Middle frontal gyrus (tissue), 1 donor: ENCODE measurements at regions not wholly inside any gene's neighbourhood (a gene's known extent, or its start where the extent isn't known, plus 50 kb on each side); places are given as distances from the start of the nearest gene placed in this dataset.

ENCODE experiments used
- DNase-seq: peaks from one replicate; pipeline ENCODE4 v3.0.0-alpha.2; 2015; ENCODE audit warnings: low spot score; ENCODE audit errors: extremely low spot score

DNA sequence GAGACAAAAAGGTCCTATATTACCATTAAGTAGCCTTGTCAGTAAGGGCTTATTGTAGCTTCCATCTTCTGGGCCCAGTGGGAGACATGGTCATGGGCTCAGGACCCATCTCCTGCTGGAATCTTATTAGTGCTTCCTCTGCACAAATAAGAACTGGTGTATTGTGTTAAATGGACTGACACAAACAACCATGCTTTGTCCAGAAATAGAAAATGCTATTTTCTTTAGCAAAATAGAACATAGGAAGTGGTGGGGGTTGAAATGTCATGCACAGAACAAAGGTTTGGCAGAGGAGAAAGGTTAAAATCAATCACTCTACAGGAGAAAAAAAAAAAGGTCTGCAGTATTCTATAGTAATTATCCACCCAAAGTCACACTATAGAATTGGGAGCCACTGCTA is 252.2 kb downstream of the ELAVL2 start:
- no peak for DNase-seq

GRCh38 chr9:23577611-23578010 is 248.4 kb downstream of the ELAVL2 start:
- DNase-seq = no peak

- no peak for DNase-seq
These were observed 244.1 kb downstream of the ELAVL2 start for GRCh38 chr9:23581931-23582330.

DNA sequence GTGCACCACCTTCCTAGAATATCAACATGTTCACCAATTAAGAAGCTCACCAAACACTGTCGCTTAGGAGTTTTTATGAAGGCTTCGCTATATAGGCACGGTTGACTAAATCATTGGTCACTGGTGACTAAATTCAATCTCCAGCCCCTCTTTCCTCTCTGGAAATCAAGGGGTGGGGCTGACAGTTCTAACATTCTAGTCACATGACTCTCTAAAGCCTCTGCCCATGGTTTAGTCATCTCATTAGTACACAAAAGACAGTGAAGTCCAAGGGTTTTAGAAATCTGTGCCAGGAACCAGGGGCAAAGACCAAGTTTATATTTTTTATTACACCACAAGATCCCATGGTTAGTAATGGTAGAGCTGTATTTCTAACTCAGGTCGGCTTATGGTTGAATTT is 243.2 kb downstream of the ELAVL2 start:
- no peak for DNase-seq

GRCh38 chr9:23586906-23587305 is 239.1 kb downstream of the ELAVL2 start:
- no peak for DNase-seq

DNA sequence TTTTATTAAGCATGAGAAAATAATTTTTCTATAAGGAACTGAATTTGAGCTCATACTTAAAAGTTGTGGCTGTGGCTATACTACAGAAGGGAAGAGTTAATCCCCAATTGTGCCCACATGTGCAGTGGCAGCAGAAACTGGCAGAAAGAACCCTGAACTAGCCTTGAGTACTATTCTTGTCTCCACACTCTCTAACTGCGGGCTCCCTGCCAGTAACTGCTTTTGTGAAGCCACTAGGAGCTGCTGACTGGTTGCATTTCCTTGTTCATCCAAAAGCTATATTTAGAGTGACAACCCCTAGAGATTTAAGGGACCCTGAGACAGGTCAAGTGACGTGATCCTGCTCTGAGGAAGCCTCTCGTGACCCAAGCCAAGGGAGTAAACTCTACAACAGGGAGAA is 238.6 kb downstream of the ELAVL2 start:
- peak; percentile 13 for DNase-seq

GRCh38 chr9:23587903-23588302 is 238.1 kb downstream of the ELAVL2 start:
- DNase-seq = no peak

DNA sequence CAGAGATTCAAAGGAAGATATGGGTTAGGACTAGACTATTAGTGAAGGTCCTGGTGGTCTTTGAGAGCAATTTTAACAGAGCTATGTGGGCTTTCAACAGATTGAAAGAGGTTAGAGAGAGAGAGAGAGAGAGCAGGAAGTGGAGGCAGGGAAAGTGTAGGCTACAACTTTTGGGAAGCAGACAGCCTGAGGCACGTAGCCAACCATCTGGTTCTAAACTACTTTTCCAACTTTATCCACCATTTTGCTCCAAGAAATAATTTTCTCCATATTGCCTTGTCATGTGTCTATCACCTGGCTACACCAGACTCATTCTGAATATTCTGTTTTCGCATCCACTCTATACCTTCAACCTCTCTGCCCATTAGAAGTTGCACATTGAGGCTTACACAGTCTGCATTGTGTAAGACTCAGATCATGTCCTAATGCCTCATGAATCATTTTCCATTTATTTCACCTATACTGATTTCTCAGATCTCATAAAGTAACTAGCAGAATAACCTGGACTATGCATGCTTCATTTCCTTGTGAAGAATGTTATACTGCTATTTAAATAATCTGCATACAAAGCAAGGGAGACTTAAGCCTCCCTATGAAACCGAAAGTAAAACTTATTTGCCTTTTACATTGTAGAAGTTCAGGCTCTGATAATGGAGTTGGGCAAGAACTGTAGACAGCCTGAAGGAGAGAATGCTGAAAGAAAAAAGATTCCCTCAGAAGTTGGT is 235.6 kb downstream of the ELAVL2 start:
- no peak for DNase-seq

DNA sequence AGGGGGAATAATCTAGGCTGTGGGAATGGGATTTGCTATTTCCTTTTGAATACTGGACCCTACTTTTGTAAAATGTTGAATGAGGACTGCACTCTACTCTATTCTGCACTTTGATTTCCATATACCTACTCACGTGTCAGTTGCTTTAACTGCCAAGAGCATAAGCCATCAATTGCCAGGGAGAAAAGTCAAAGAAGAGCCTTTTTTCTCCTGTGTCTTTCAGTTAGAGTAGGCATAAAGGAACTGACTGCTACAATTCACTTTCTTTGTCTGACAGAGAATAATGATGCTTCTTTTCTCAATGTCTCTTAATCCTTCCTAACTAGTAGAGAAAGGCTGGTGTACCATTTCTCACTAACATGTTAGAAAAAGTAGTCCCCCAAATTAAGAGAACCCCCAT is 231.6 kb downstream of the ELAVL2 start:
- no peak for DNase-seq

DNA sequence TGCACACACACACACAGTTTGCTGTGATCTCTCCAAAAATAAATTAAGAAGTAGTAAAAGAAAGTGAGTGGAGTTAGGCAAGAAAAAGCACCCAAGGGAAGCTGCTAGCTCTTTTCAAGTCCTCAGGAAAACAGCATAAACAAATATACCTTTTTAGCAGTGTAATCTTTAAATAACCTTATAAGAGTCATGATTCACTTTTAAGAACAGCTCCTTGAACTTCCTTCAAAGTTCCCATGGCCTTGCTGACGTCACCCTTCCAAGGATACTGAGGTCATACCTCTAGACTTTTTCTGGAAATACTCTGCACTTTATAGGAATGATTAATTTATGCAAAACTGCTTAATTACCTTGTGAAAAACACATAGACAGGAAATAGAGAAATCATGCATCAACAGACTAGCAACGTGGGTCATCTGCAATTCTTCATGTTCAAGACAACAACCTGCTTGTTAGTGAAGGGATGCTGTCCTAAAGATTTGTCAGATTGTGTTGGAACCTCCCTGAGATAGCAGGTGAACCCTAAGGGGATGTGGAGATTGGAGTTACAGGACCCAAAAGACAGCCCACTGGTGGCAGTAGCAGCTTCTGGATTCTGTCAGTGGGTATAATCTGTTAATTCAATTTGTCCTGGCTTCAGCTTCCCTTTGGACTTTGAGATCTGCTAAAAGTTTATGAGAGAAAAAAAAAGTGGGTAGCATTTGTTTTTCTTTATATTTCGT is 229.0 kb downstream of the ELAVL2 start:
- no peak for DNase-seq

- DNase-seq = no peak
These were observed 227.0 kb downstream of the ELAVL2 start for GRCh38 chr9:23598994-23599393.

- no peak for DNase-seq
These were observed 222.7 kb downstream of the ELAVL2 start for GRCh38 chr9:23603311-23603710.

DNA sequence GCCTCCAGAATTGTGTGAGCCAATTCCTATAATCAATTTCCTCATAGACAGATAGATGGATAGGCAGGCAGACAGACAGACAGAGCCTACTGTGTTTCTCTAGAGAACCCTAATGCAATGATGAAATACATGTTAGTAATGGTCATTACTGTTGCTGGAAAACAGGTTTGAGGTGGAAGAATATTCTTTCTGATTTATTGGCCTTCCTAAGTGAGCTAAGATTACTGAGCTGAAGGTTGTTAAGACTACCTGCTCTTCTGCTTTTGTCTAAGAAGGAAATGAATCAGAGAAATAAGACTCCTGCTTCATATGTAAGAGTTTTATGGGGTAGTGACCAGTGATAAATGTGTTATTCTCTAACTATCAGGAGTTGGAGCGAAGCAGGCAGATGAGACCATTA is 219.9 kb downstream of the ELAVL2 start:
- DNase-seq = no peak

- no peak for DNase-seq
These were observed 217.6 kb downstream of the ELAVL2 start for GRCh38 chr9:23608456-23608855.

DNA sequence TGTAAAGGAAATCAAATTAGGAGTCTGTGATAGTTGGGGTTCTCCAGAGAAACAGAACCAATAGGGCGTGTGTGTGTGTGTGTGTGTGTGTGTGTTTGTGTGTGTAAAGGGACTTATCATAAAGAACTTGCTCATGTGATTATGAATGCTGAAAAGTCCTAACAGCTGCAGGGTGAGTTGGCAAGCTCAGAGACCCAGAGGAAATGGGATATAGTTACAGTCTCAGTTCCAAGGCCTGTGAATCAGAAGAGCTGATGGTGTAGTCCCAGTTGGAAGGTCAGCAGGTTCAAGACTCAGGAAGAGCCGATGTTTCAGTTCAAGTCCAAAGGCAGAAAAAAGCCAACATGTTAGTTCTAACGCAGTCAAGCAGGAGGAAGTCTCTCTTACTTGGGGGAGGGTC is 214.2 kb downstream of the ELAVL2 start:
- no peak for DNase-seq

- DNase-seq = no peak
These were observed 210.5 kb downstream of the ELAVL2 start for GRCh38 chr9:23615569-23615968.

- DNase-seq = no peak
These were observed 204.9 kb downstream of the ELAVL2 start for GRCh38 chr9:23621188-23621587.

GRCh38 chr9:23621924-23622323 is 204.1 kb downstream of the ELAVL2 start:
- no peak for DNase-seq

DNA sequence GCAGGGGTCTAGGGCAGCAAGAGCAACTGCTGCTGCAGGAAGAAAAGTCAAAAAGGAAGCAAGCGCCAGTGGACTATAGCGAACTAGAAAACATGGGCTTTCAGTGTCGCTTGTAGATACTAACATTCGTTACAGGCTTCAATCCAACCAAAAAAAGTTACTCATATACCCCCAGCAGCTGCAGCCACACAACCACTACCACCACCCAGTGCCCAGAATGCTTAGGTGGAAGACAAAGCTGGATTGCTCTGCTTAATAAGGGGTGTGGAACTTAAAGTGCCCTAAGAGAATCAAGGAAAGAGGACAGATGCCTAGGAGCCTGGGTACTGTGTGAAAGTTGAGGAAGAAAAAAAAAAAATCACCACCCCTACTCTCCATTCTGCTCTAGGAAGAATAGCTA is 203.6 kb downstream of the ELAVL2 start:
- no peak for DNase-seq

DNA sequence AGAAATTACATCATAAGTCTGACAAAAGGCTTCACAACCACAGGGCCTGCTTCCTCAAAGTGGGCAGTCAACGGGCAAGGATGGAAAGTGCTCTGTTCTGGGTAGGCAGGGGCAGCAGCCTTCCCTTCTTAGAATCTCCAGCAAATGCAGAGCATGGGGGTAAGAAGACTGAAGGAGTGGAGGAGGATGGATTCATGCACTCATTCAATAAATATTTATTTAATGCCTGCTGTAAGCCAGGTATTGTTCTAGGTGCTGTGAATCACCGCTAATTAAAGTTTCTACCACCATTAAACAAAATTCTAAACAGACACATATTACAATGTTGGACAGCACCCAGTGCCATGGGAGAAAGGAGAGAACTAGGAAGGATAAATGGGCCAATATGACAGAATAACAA is 195.6 kb downstream of the ELAVL2 start:
- no peak for DNase-seq

- no peak for DNase-seq
These were observed 190.8 kb downstream of the ELAVL2 start for GRCh38 chr9:23635276-23635675.

DNA sequence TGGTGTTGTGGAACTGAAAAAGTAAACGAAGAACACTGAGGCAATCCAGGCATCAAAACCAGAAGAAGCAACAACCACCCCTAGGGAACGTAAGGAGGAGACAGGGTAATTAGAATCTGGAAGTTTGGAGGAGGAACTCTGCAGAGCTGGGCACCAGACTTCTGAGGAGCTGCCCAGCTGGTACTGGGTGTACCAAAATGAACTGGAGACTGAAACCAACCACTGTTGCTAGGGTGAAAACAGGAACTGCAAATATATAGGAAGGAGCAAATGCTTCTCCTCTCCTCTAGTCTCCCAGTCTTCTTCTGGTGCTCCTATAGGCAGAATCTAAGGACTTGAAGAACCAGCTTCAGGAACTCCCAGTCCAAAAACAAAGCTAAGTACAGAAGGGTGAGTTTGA is 189.8 kb downstream of the ELAVL2 start:
- DNase-seq = no peak

- no peak for DNase-seq
These were observed 188.0 kb downstream of the ELAVL2 start for GRCh38 chr9:23638011-23638410.
